ENCODE measurements at regions not wholly inside any gene's neighbourhood (a gene's known extent, or its start where the extent isn't known, plus 50 kb on each side); places are given as distances from the start of the nearest gene placed in this dataset.

- H3K4me3 ChIP-seq (ENCODE audit: low read length): no peak overlapping the region
- no peaks in the 10 kb centered on the region for H3K36me3 ChIP-seq (ENCODE audit: insufficient read depth, low read length)
- no peaks in the 10 kb centered on the region for H3K9me3 ChIP-seq (replicated peaks; ENCODE audit: low read length)
- no peak overlapping the region for H3K4me2 ChIP-seq (ENCODE audit: low read length)
- H3K4me1 ChIP-seq (ENCODE audit: control insufficient read depth, insufficient read depth, low read length): no peaks in the 10 kb centered on the region
- no peak overlapping the region for H3K9ac ChIP-seq (ENCODE audit: low read depth, low read length)
- no peaks in the 10 kb centered on the region for H3K27me3 ChIP-seq (ENCODE audit: control insufficient read depth, insufficient read depth, low read length)
Observed at GRCh38 chr1:73056826-73057225, 774.5 kb upstream of the NEGR1 start.

- no peak overlapping the region for H3K9ac ChIP-seq (ENCODE audit: low read depth, low read length)
- no peaks in the 10 kb centered on the region for H3K27me3 ChIP-seq (ENCODE audit: control insufficient read depth, insufficient read depth, low read length)
- H3K4me3 ChIP-seq (ENCODE audit: low read length): no peak overlapping the region
Observed at GRCh38 chr1:73044241-73045036, 762.1 kb upstream of the NEGR1 start.

GRCh38 chr1:73042403-73042802 lies 760.1 kb upstream of the NEGR1 start:
- no peaks in the 10 kb centered on the region for H3K36me3 ChIP-seq (ENCODE audit: insufficient read depth, low read length)
- H3K4me1 ChIP-seq (ENCODE audit: control insufficient read depth, insufficient read depth, low read length): no peaks in the 10 kb centered on the region
- H3K4me3 ChIP-seq (ENCODE audit: low read length): no peak overlapping the region
- no peak overlapping the region for H3K4me2 ChIP-seq (ENCODE audit: low read length)
- peaks cover 5% of the 10 kb centered on the region for H3K9me3 ChIP-seq (replicated peaks; ENCODE audit: low read length)
- no peaks in the 10 kb centered on the region for H3K27me3 ChIP-seq (ENCODE audit: control insufficient read depth, insufficient read depth, low read length)
- no peak overlapping the region for H3K9ac ChIP-seq (ENCODE audit: low read depth, low read length)

More at GRCh38 chr1:73044241-73045036, 762.1 kb upstream of the NEGR1 start:
- no peaks in the 10 kb centered on the region for H3K4me1 ChIP-seq (ENCODE audit: control insufficient read depth, insufficient read depth, low read length)
- H3K9me3 ChIP-seq (replicated peaks; ENCODE audit: low read length): peaks cover 5% of the 10 kb centered on the region
- no peak overlapping the region for H3K4me2 ChIP-seq (ENCODE audit: low read length)
- no peaks in the 10 kb centered on the region for H3K36me3 ChIP-seq (ENCODE audit: insufficient read depth, low read length)

DNA sequence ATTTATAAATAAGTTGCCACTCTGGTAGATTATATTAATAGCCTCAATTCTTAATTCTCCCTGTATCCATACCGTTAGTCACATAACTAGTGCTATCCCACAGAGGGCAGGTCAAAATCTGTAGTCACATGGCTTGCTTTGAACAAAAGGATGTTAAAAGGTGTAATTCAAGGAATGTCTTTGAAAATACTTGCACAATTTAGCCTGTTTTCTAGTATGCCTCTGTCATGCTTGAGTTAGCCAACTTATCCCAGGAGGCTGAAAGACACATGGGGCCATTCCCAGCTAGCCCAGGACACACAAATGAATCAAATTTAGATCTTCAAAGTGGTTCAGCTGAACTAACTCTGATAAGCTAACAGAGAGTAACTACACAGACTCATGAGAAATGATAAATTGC lies 758.5 kb upstream of the NEGR1 start:
- H3K9ac ChIP-seq (ENCODE audit: low read depth, low read length): no peak overlapping the region
- H3K9me3 ChIP-seq (replicated peaks; ENCODE audit: low read length): peaks cover 5% of the 10 kb centered on the region
- H3K27me3 ChIP-seq (ENCODE audit: control insufficient read depth, insufficient read depth, low read length): no peaks in the 10 kb centered on the region
- H3K4me1 ChIP-seq (ENCODE audit: control insufficient read depth, insufficient read depth, low read length): no peaks in the 10 kb centered on the region
- no peak overlapping the region for H3K4me3 ChIP-seq (ENCODE audit: low read length)
- no peak overlapping the region for H3K4me2 ChIP-seq (ENCODE audit: low read length)
- H3K36me3 ChIP-seq (ENCODE audit: insufficient read depth, low read length): no peaks in the 10 kb centered on the region

DNA sequence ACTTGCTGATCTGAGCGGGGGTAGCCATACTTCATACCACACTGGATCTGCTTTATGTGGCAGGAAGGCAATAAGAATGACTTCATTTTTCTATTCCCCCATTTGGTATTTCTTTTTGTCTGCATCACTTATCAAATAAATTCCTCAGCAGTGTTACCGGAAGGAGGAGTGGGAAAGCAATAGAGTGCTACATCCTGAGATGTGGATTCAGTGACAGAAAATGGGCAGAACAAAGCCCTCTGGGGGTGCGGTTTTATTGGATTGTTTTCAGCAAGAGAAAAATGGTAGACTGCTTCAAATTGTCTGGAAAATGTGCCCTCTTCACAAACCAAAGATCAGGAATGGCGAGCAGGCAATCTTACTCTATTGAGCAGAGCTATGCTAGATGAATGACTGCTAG lies 751.9 kb upstream of the NEGR1 start:
- H3K4me2 ChIP-seq (ENCODE audit: low read length): no peak overlapping the region
- no peak overlapping the region for H3K9ac ChIP-seq (ENCODE audit: low read depth, low read length)
- H3K9me3 ChIP-seq (replicated peaks; ENCODE audit: low read length): no peaks in the 10 kb centered on the region
- no peaks in the 10 kb centered on the region for H3K36me3 ChIP-seq (ENCODE audit: insufficient read depth, low read length)
- no peaks in the 10 kb centered on the region for H3K27me3 ChIP-seq (ENCODE audit: control insufficient read depth, insufficient read depth, low read length)
- H3K4me1 ChIP-seq (ENCODE audit: control insufficient read depth, insufficient read depth, low read length): no peaks in the 10 kb centered on the region
- no peak overlapping the region for H3K4me3 ChIP-seq (ENCODE audit: low read length)

DNA sequence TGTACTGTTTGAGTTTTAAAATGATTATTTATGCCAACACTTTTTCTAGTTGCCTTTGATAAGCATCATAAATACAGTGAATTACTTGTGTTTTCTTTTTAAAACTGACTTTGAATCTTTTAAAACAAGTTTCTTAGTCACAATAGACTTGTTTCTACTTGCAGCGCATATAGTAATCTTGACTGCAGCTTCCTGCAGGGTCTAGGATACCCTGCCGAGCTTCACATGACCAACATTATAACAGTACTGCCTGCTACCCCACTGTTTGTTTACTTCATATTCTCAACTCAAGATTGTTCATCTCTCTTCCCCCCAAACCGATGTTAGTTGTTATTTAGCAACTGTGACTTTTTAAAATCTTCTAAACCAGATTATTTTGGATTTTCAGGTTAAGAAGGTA lies 751.3 kb upstream of the NEGR1 start:
- no peak overlapping the region for H3K4me2 ChIP-seq (ENCODE audit: low read length)
- H3K4me1 ChIP-seq (ENCODE audit: control insufficient read depth, insufficient read depth, low read length): no peaks in the 10 kb centered on the region
- H3K36me3 ChIP-seq (ENCODE audit: insufficient read depth, low read length): no peaks in the 10 kb centered on the region
- no peak overlapping the region for H3K4me3 ChIP-seq (ENCODE audit: low read length)
- no peaks in the 10 kb centered on the region for H3K9me3 ChIP-seq (replicated peaks; ENCODE audit: low read length)
- no peaks in the 10 kb centered on the region for H3K27me3 ChIP-seq (ENCODE audit: control insufficient read depth, insufficient read depth, low read length)
- no peak overlapping the region for H3K9ac ChIP-seq (ENCODE audit: low read depth, low read length)

DNA sequence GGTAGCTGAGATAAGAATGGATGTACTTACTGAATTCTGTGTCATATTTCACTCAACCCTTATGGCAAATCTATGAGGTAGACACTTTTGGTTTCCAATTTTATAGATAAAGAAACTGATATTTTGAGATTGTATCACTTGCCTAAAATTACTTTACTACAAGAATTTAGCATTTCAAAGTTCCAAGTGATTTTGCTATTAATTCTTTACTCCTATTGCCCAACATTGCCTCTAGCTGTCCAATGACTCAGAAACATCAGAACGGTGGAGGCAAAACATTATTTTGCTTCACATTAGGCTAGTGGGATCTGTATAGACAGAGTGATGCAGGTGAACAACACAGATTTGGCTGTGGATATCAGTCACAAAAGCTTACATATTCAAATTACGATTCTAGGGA lies 747.2 kb upstream of the NEGR1 start:
- H3K27me3 ChIP-seq (ENCODE audit: control insufficient read depth, insufficient read depth, low read length): no peaks in the 10 kb centered on the region
- H3K4me3 ChIP-seq (ENCODE audit: low read length): no peak overlapping the region
- H3K4me2 ChIP-seq (ENCODE audit: low read length): no peak overlapping the region
- H3K9ac ChIP-seq (ENCODE audit: low read depth, low read length): no peak overlapping the region
- no peaks in the 10 kb centered on the region for H3K36me3 ChIP-seq (ENCODE audit: insufficient read depth, low read length)
- H3K4me1 ChIP-seq (ENCODE audit: control insufficient read depth, insufficient read depth, low read length): no peaks in the 10 kb centered on the region
- H3K9me3 ChIP-seq (replicated peaks; ENCODE audit: low read length): no peaks in the 10 kb centered on the region

GRCh38 chr1:73026114-73026513 lies 743.8 kb upstream of the NEGR1 start:
- Histone ChIP-seq H3K9ac (ENCODE audit: low read depth, low read length) (no peak overlapping the region), H3K4me1 (ENCODE audit: control insufficient read depth, insufficient read depth, low read length) (no peaks in the 10 kb centered on the region), H3K4me2 (ENCODE audit: low read length) (no peak overlapping the region), H3K4me3 (ENCODE audit: low read length) (no peak overlapping the region), H3K9me3 (replicated peaks; ENCODE audit: low read length) (no peaks in the 10 kb centered on the region), H3K36me3 (ENCODE audit: insufficient read depth, low read length) (no peaks in the 10 kb centered on the region), H3K27me3 (ENCODE audit: control insufficient read depth, insufficient read depth, low read length) (no peaks in the 10 kb centered on the region)

DNA sequence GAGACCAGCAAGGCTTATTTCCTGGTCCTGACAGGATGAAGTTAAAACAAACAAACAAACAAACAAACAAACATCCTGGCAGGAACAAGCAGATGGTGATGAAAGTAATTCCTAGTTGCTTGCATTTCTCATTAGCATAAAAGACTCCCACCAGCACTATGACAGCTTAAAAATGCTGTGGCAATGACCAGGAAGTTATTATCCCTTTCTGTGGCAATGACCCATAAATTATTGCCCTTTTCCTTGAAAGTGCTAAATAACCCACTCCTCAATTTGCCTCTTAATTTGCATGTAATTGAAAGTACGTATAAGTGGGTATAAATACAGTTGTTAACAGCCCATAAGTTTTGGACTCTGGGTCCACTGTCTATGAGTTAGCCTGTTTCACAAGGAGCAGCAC lies 727.6 kb upstream of the NEGR1 start:
- Histone ChIP-seq H3K9ac (ENCODE audit: low read depth, low read length) (no peak overlapping the region), H3K36me3 (ENCODE audit: insufficient read depth, low read length) (no peaks in the 10 kb centered on the region), H3K4me3 (ENCODE audit: low read length) (no peak overlapping the region), H3K27me3 (ENCODE audit: control insufficient read depth, insufficient read depth, low read length) (no peaks in the 10 kb centered on the region), H3K9me3 (replicated peaks; ENCODE audit: low read length) (no peaks in the 10 kb centered on the region), H3K4me1 (ENCODE audit: control insufficient read depth, insufficient read depth, low read length) (no peaks in the 10 kb centered on the region), H3K4me2 (ENCODE audit: low read length) (no peak overlapping the region)

DNA sequence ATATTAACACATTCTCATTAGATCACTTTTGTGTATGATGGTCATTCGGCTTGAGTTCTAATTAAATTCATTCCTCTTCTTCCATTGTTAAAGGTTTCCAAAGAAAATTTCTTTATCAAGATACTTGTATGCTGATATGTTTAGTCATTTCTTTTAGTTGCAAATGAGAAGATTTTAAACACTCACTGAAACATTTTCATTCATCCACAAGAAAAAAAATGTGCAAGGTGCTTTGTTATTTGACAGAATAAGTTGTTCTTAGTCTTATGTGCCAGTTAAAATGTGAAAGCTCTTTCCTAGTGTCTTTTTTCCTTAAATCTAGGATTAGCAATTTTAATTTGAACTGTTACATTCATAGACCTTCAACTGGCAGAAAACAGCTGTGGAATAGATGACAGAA lies 727.0 kb upstream of the NEGR1 start:
- Histone ChIP-seq H3K4me3 (ENCODE audit: low read length) (no peak overlapping the region), H3K4me2 (ENCODE audit: low read length) (no peak overlapping the region), H3K36me3 (ENCODE audit: insufficient read depth, low read length) (no peaks in the 10 kb centered on the region), H3K9me3 (replicated peaks; ENCODE audit: low read length) (no peaks in the 10 kb centered on the region), H3K9ac (ENCODE audit: low read depth, low read length) (no peak overlapping the region), H3K27me3 (ENCODE audit: control insufficient read depth, insufficient read depth, low read length) (no peaks in the 10 kb centered on the region), H3K4me1 (ENCODE audit: control insufficient read depth, insufficient read depth, low read length) (no peaks in the 10 kb centered on the region)

GRCh38 chr1:72997624-72998023 lies 715.3 kb upstream of the NEGR1 start:
- H3K4me1 ChIP-seq (ENCODE audit: control insufficient read depth, insufficient read depth, low read length): no peaks in the 10 kb centered on the region
- H3K4me3 ChIP-seq (ENCODE audit: low read length): no peak overlapping the region
- no peak overlapping the region for H3K9ac ChIP-seq (ENCODE audit: low read depth, low read length)
- no peak overlapping the region for H3K4me2 ChIP-seq (ENCODE audit: low read length)
- no peaks in the 10 kb centered on the region for H3K36me3 ChIP-seq (ENCODE audit: insufficient read depth, low read length)
- no peaks in the 10 kb centered on the region for H3K9me3 ChIP-seq (replicated peaks; ENCODE audit: low read length)
- no peaks in the 10 kb centered on the region for H3K27me3 ChIP-seq (ENCODE audit: control insufficient read depth, insufficient read depth, low read length)

DNA sequence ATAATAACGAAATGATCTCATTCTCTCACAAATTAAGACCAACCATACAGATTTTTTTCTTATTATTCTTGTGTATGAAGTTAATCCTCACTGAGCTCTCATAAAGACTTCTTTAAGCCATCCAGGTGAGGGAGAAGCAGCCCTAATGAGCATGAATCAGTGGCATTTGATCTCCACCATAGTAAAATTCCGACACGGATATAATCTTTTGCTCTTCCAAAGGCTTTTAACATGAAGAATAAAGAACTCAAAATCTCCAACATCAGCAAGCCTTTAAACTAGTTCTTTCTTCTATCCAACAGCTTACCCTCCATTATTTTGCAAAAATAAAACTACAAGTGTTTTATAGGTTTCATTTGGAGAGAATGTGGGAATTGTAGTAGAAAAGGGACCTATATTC lies 714.7 kb upstream of the NEGR1 start:
- Histone ChIP-seq H3K9me3 (replicated peaks; ENCODE audit: low read length) (no peaks in the 10 kb centered on the region), H3K9ac (ENCODE audit: low read depth, low read length) (no peak overlapping the region), H3K4me3 (ENCODE audit: low read length) (no peak overlapping the region), H3K36me3 (ENCODE audit: insufficient read depth, low read length) (no peaks in the 10 kb centered on the region), H3K4me1 (ENCODE audit: control insufficient read depth, insufficient read depth, low read length) (no peaks in the 10 kb centered on the region), H3K4me2 (ENCODE audit: low read length) (no peak overlapping the region), H3K27me3 (ENCODE audit: control insufficient read depth, insufficient read depth, low read length) (no peaks in the 10 kb centered on the region)
